Muscle of back (tissue), 3 donors: ENCODE measurements at regions not wholly inside any gene's neighbourhood (a gene's known extent, or its start where the extent isn't known, plus 50 kb on each side); places are given as distances from the start of the nearest gene placed in this dataset.
A peak's percentile ranks its signal among the peaks of the same experiment; 100 is the strongest.

Experiments
- DNase-seq, 3 donors: peaks; one replicate each; pipeline versions ENCODE4 v3.0.0 to v3.0.0-alpha.2; 2013

GRCh38 chrX:122739770-122740169 is 444.3 kb upstream of the GRIA3 start:
- DNase-seq, result no peak

DNA sequence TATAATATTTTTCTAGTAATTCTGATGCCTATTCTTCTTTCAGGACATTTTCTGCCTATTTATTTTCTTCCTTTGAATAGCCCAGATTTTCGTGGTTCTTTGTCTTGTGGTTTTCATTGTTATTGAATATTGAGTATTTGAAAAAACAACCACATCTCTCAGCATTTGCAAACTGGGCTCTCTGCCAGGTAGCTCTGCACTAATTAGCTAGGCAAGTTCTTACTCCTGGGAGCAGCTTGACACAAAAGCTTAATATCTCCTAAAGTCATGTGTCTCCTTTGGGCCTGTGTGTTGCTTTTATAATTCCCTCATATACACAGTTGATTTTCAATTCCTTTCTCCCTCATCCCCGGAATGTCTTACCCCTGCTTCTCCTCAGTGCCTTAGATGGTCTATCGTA is 413.5 kb upstream of the GRIA3 start:
- no peak for DNase-seq

GRCh38 chrX:122771933-122772332 is 412.1 kb upstream of the GRIA3 start:
- DNase-seq, result no peak

- DNase-seq, result no peak
Observed at GRCh38 chrX:122777766-122778165, 406.3 kb upstream of the GRIA3 start.

DNA sequence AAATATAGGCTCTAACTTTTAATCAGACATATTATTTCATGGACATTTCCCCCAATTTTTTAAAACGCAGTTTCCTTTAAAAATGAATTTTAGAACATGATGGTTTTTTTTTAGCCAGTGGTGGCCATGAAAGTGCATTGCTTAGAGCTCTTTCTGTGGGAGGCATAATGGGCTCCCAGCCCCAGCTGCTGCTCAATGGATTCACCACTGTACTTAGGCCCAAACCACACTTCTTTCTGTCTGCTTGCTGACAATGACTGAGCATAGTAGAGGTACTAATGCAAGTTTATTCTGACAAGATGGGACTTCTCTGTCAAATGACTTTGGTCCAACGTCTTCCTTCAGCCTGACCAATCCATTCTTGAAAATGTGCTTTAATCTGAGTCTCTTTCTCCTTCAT is 400.2 kb upstream of the GRIA3 start:
- DNase-seq, result no peak

- peak; percentile 9 to 45 (median 24) for DNase-seq
Observed at GRCh38 chrX:122787231-122787630, 396.8 kb upstream of the GRIA3 start.

DNA sequence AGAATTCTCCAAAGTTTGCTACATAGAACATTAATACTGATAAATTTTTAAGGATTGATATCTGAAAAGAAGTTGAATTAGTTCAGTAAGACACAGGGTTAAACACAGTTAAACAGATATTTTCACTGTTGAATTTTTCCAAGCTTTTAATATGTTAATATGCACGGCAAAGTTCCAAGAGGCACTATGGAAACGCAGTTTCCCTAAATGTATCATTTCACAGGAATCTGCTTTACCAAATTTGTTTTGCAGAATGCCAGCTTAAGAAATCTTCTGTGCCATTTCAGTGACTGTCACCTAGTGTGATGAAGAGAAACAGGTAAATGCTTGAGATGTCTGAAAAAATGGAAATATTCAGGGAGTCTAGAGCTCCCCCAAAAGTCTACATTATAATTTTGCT is 395.9 kb upstream of the GRIA3 start:
- peak in 1 of 3 donors; percentile 18 for DNase-seq

DNA sequence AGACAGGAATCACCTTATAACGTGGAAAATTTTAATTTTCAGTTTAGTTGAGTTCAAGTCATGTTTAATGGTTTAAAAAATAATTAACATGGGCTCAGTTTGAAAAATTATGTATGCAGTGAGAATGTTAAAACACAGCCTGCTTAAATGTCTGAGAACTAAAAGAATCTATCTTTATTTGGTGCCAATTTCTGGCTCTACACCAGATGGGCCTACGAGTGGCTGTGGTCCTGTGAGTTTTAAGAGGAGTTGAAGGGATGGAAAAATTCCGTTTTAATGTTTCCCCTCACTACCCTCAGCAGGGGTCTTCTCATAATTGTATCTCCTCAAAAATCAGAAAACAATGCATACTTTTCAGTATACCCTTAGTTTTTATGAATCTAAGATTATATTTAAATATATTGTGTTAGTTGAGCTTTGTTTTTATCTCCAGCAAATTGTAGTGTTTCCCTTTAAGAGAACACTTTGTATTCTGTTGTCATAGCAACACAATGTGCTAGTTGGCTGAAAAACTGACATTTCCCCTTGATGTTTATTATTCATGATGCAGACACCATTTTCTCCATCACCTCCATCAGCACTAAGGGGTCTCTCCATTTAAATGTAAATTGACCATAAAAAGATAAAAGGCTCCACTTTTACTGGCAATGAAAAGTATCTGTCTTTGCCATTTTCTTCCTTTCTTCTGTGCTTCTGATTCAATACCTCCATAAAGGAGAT is 393.5 kb upstream of the GRIA3 start:
- DNase-seq, result peak in 1 of 3 donors; percentile 3

DNA sequence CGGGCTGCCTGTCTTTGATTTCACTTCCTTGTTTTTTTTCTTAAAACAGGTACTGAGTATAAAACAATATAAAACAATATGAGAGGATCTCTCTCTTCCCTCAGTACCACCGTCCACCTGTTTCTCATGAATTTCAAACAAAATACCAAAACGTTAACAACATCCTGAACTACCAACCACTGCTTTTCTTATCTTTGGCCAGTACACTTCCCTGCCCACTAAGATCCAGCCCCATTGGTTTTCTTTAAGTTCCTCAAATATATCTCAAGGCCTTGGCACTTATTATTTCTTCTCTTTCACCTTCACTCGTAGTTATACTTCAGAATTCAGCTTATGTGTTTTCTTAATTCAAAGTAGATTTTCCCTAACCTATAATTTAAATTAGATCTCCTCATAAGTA is 370.2 kb upstream of the GRIA3 start:
- no peak for DNase-seq

GRCh38 chrX:122816288-122816687 is 367.8 kb upstream of the GRIA3 start:
- DNase-seq, result no peak

DNA sequence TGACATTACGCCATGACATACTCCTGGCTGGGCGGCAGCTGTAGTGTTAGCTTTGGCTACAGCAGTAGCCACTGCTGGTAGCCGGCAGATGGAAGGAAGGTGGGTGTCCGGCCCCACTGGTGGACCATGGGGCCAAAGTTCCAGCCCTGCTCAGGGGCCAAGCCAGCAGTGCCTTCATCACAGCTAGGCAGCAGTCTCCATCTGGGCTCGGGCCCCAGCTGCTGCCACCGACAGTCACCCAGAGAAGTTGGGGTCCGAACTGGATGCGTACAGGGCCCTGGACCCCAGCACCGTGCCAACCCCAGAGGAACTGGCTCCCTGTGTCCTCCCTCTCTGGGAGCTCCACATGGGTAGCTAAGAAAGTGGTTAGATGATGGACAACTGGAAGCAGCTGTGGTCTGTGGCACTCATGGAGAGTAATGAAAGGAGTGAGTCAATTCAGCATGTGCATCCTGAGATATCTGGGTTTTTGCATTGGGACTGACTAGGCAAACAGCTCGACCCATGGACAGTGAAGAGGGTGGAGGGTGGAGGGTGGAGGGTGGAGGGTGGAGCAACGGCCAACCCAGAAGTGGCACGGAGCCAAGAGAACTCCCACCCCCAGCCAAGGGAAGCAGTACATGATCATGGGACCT is 366.6 kb upstream of the GRIA3 start:
- DNase-seq, result no peak

DNA sequence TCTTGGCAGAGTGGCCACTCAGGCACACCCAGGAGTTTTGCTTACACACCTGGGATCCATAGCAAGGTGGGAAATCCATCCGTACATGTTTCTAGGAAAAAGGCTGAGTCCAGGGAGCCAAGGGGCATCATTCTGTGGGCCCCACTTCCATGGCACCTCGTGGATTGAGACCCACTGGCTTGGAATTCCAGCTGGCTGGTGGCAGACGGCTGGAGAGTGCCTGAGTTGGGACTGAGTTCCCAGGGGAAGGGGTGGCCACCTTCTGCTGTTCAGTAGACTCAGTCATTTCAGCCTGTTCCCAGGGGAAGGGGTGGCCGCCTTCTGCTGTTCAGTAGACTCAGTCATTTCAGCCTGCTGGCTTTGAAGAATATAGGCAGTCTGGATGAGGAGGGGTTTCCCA is 366.0 kb upstream of the GRIA3 start:
- DNase-seq, result no peak

DNA sequence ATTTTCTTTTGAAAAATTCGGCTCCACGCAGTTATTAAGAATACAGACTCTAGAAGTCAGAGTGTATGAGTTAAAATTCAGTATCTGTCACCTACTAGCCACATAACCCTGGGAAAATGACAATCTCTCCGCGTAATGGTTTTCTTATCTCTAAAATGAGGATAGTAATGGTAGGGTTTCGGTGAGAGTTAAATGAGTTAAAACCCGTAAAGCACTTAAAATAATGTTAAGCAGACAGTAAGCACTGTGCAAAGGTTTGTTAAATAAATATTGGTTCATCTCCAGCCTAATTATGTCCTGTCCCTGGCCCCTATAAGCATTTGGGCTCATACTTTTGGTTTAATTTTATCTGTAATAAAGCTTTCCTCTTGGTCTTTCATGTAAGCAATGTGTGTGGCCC is 350.8 kb upstream of the GRIA3 start:
- no peak for DNase-seq

- no peak for DNase-seq
Observed at GRCh38 chrX:122835886-122836285, 348.2 kb upstream of the GRIA3 start.

GRCh38 chrX:122850326-122850725 is 333.8 kb upstream of the GRIA3 start:
- no peak for DNase-seq

- DNase-seq, result no peak
Observed at GRCh38 chrX:122856205-122856604, 327.9 kb upstream of the GRIA3 start.

DNA sequence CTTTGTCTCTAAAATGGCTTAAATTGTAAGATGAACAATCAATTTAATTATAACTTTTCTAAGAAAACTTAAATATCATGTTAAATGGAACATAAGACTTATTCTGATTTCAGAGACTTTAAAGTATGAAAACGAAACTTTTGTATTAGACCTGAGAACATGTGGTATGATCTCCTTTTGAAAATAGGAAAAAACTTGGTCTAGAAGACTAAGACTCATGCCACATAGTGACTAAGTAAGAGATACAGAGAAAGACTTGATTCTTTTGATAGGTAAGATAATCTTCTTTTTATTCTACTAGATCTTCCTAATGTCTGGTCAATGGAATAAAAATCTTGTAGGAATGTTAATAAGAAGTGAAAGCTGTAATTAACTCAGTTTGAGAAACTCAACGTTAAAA is 326.3 kb upstream of the GRIA3 start:
- DNase-seq, result no peak

GRCh38 chrX:122863067-122863466 is 321.0 kb upstream of the GRIA3 start:
- no peak for DNase-seq

GRCh38 chrX:122866532-122866931 is 317.5 kb upstream of the GRIA3 start:
- peak in 1 of 3 donors; percentile 63 for DNase-seq

DNA sequence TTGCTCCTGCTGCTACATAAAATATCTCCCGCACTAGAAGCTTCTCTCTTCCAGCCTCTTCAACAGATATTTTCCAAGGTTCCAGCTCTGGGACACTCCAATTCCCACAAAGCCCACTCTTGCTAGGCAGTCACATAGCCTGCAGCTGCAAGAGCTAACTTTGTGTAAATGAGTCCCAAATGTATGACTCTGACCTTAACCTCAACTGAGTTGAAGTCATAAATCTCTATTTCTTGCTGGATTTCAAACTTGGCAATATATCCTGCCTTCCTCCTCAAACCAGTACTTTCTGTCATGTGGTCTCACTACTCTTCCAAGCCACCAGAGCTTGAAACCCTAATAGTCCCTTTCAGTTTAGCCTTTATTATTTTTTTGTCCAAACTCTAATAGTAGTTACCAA is 315.4 kb upstream of the GRIA3 start:
- peak; percentile 58 to 83 (median 66) for DNase-seq

GRCh38 chrX:122869171-122869570 is 314.9 kb upstream of the GRIA3 start:
- DNase-seq, result no peak

GRCh38 chrX:122878269-122878668 is 305.8 kb upstream of the GRIA3 start:
- DNase-seq, result no peak

DNA sequence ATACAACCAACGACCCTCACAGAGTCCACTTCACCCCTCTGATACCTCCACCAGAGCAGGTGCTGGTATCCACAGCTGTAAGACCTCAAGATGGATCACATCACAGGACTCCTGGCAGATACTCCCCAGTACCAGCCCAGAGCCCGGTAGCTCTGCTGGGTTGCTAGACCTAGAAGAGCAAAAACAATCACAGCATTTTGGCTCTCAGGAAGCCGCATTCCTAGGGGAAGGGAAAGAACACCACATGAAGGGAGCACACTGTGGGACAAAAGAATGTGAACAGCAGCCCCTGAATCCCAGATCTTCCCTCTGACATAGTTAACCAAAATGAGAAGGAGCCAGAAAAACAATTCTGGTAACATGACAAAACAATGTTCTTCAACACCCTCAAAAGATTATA is 303.1 kb upstream of the GRIA3 start:
- DNase-seq, result no peak

- DNase-seq, result no peak
Observed at GRCh38 chrX:122890729-122891128, 293.3 kb upstream of the GRIA3 start.
